NCI-H187 treated with DMSO at 0.1 percent for 48 hours (cell line): ENCODE measurements at regions not wholly inside any gene's neighbourhood (a gene's known extent, or its start where the extent isn't known, plus 50 kb on each side); places are given as distances from the start of the nearest gene placed in this dataset.
"Not testable (repeated sequence)": the region's sequence is repeated elsewhere in the genome, so short reads cannot be mapped to it uniquely, and the experiment has no call there.

ENCODE experiments used
- DNase-seq: peaks from one replicate; lab custom pipeline; 2025; lab: John Stamatoyannopoulos, UW

DNA sequence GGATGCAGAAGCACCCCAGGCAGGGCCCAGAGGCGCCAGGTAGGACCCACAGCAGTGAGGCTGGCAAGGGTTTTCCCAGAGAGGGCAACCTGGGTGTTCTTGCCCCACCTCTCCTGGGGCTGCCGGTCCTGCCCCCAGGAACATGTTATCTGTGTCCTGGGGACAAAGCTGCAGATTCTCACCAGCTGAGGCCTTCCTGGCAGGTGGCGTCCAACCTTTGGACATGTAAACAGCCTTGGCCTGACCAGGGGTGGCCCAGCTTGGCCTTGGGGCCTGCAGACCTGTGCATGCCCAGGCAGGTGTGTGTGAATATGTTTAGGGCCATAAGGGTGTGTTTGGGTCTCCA is 101.8 kb upstream of the LARP1 start:
- DNase-seq = no peak

DNA sequence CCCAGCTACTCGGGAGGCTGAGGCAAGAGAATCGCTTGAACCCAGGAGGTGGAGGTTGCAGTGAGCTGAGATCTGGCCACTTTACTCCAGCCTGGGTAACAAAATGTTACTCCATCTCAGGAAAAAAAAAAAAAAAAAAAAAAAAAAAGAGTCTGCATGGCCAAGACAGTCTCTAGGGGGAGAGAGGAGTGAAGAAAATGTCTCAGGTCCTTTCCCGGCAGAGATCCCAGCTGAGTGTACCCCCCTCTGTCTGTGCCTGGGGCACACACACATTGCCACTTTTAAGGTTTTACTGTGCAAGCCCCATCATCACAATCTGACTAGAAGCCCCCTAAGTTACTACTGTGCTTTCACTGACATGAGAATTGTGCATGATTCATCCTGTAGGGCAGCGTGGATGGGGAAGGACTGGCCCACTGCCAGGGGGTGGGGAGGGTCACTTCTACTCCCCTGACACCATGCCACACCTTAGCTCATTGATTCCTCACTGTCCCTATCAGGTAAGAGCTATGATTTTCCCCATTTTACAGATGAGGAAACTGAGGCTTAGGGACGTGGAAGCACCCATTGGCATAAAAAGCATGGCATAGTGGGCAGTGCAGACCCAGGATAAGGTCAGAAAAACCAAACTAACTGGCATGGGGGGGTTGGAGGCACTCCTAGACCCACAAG is 102.3 kb upstream of the LARP1 start:
- no peak for DNase-seq

DNA sequence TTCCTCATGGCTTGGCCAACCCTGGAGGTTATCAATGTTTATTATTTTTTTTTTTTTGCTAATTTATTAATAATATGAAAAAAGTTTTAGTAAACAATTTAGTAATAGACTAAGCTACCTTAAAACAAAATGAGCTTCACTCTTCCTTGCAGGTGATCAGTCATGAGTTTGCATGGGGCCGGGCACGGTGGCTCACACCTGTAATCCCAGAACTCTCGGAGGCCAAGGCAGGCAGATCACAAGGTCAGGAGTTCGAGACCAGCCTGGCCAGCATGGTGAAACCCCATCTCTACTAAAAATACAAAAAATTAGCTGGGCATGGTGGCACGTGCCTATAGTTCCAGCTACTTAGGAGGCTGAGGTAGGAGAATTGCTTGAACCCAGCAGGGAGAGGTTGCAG is 103.4 kb upstream of the LARP1 start:
- not testable (repeated sequence) for DNase-seq

DNA sequence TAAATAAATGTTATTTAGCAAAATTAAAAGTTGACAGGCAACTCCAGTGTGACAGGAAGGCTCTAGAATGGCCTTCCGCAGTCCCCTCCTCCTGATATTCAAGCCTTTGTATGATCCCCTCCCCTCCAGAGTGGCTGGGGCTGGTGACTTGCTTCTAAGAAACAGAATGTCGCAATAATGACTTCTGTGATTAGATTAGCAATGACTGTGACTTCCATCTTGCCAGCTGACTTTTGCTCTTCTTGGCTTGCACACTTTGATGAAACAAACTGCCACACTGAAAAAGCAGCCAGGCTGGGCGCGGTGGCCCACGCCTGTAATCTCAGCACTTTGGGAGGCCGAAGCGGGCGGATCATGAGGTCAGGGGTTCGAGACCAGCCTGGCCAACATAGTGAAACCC is 106.5 kb upstream of the LARP1 start:
- DNase-seq = no peak

DNA sequence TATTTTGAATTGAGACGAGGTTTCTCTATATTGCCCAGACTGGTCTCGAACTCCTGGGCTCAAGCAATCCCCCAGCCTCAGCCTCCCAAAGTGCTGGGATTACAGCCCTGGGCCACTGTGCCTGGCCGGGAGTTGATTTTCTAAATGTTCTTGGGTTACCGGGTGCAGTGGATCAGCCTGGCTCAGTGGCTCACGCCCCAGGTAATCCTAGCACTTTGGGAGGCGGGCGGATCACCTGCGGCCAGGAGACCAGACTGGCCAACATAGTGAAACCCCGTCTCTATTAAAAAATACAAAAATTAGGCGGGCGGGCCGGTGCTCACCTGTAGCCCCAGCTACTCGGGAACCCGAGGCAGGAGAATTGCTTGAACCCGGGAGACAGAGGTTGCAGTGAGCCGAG is 106.9 kb upstream of the LARP1 start:
- DNase-seq = no peak

DNA sequence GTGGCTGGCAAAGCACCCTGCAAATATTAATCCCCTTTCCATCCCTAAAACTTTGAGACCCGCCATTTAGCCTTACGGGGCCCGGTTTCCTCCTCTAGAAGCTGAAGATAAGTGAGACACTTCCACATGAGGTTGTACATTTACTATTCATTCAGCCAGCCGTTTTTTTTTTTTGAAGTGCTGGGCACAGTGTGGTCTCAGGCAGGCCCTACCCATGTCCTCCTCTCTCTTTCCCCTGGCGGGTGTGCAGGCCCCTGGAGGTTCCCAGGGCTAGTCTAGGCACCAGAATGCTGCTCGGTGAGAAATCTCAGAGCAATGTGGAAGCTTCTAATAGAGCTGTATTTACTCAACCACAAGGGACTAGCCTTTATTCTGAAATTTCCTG is 107.4 kb upstream of the LARP1 start:
- DNase-seq = no peak

DNA sequence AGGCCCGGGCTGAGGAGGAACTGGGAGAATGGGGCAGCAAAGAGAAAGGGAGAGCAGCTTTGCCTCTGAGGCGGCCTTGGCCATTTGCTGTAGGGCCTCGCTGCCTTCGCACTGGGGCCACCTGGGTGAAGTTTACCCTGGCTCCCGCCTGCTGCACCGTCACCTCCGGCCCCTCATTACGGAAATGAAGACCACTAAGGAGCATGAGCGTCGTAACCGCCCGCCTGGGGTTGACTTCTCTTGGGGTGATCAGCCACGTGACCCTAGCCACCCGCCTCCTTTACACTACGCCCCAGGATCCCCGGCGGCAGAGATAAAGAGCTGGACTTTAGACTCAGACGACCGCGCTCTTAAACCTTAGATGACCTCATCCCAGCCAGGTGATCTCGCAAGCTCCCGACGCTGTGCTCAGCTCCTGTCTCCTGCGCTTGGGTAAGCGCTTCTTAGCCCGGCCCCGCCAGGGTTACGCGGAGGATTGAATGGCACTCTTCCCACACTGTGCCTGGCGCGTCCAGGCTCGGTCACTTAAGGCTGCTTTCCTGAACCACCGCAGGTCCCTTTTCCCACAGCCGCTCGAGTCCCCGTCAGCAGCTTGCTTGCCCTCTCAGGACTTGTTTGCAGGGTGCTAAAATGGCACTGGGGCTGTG is 107.9 kb upstream of the LARP1 start:
- DNase-seq = no peak

DNA sequence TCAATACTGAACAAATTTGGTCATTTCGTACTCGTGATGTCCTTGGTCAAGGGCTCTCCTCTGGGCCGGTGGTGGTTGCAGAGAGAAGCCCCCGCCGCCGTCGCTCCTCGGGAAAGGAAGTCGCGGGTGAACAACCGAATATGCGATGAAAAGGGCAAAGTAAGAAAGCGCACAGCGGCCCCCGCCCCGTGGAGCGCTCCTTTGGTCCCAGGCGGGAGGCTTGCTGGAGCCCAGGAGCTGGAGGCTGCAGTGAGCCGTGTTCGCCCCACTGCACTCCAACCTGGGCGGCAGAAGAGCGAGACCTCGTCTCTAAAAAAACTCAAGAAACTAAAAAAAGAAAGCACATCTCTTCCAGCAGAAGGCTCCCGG is 108.4 kb upstream of the LARP1 start:
- DNase-seq = no peak

DNA sequence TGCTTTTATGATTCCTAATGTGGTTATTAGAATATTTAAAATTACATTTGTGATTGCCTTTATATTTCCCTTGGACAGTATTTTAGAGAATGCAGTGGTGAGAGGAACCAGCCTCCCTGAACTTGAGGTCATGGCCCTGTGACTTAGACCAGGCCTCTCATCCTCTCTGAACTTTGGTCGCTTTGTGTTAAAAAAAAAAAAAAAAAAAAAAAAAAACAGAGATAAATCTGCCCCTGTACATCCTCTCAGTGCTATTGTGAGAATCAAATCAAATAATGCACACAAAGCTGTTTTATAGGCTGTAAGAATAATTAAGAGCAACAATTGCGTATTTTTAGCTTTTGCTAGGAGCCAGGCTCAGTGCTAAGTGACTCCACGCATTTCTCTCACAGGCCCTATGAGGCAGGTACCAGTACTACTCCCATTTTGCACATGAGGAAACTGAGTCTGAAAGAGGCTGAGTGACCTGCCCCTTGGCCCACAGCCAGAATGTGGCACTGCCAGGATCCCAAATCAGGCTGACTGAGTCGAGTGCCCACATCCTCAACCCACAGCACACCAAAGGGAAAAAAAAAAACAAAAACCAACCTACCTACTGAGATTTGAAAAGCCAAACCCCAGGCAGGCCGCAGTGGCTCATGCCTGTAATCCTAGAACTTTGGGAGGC is 110.3 kb upstream of the LARP1 start:
- no peak for DNase-seq

DNA sequence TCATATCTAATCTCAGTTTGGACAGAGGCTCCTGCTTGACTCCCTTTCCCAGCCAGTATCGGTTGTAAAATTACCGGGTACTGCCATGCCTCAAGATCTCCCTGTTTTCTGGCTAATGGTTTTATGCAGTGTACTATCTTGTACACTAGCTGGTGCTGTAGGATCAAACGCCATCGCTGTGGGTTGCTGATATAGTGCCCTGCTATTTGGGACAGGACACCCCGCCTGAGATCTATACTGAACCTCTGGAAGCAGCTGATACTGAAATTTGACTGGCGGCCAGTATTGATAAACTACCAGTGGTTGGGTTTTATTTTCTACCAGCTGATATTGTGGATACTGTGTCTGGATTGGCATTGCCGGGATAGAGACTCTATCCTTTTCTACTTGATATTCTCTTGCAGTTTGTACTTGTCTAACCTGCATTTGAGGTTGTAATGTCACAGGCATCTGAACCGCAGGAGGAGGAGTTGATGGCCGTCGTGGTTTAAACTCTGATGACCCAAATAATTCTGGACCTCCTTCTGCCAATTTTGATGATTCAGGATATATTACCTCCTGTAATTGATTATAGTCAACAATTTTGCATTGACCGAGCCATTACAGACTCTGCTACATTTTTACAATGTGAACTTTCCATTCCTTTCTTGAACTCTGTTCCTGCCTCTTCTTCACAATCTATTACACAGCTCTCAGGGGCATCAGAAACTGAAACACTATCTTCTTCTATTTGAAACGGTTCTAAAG is 112.5 kb upstream of the LARP1 start:
- DNase-seq = no peak

DNA sequence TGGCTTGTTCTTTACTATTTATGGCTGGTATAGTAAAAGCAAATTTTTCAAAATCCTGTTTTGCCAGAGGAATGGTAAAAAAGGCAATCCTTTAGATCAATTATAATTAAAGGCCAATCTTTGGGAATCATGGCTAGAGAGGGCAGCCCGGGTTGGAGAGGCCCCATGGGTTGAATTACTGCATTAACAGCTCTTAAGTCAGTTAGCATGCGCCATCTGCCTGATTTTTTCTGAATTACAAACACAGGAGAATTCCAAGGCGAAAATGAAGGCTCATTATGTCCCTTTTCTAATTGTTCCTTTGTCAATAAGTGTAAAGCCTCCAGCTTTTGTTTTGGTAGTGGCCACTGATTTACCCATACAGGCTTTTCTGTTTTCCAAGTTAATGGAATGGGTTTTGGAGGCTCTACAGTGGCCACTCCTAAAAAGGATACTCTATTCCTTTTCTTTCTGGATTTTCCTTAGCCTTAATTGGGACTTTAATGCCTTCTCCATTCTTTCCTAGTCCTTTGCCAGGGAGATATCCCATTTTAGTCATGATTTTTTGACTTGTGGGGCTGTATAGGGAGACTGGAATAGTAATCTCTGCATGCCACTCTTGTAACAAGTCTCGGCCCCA is 114.9 kb upstream of the LARP1 start:
- not testable (repeated sequence) for DNase-seq

DNA sequence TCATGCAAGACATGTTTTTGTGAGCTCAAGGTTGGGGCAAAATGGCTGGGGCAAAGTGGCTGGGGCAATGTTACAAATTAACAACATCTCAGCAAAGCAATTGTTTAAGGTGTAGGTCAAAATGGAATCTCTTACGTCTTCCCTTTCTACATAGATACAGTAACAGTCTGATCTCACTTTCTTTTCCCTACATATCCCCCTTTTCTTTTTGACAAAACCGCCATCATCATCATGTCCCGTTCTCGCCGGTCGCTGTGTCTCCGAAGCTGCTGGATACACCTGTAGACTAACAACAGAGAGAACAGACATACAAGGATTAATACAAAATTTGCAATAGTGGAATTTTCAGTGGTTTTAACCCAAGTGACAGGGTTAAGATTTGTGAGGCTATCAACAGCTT is 118.4 kb upstream of the LARP1 start:
- DNase-seq = not testable (repeated sequence)

DNA sequence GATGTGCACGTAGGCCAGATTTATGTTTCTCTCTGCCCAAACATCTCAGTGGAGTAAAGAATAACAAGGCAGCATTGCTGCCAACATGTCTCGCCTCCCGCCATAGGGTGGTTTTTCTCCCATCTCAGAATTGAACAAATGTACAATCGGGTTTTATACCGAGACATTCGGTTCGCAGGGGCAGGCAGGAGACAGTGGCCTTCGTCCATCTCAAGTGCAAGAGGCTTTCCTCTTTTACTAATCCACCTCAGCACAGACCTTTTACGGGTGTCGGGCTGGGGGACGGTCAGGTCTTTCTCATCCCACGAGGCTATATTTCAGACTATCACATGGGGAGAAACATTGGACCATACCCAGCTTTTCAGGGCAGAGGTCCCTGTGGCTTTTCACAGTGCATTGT is 118.9 kb upstream of the LARP1 start:
- not testable (repeated sequence) for DNase-seq

DNA sequence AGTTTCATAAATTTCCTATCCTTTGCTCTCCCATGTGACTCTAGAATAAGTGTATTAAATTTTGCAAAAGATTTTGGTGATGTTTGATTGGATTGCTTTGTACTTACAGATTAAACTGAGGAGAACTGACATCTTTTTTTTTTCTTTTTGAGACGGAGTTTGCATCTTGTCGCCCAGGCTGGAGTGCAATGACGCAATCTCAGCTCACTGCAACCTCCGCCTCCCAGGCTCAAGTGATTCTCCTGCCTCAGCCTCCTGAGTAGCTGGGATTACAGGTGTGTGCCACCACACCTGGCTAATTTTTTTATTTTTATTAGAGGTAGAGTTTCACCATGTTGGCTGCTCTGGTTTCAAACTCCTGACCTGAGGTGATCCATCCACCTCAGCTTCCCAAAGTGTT is 121.4 kb upstream of the LARP1 start:
- DNase-seq = not testable (repeated sequence)

DNA sequence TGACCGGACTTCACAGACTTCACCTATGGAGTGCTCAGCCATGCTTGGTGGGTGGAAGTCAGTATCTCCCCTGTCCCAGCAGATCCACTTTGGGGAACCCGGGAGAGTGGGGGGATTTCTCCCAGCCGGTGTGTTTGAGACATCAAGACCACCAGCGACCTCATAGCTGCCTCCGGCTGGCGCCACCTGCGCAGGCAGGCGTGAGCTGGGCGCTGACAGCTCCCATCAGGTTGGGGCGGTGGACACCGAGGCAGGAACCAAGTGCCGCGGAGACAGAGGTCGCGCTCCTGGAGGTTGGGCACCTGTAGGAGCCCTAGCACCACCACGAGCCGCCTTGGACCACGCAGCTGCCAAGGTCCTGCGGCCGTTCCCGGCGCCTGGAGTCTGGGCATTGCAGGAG is 124.0 kb upstream of the LARP1 start:
- DNase-seq = no peak

DNA sequence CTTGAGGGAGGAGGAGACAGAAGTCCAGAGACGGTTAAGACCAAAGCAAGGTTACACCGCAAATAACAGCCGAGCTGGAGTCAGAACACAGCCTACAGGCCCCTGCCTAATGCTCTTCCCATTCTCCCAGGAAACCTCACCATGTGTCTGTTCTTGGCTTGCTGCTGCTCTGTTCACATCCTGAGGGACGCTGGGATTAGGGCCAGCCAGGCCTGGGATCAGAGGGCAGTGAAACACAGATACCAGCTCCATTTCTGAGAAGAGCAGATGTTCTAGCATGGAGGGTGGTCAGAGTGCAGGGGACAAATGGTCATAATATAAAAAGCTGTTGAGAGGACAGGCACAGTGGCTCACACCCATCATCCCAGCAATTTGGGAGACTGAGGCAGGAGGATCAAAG is 124.8 kb upstream of the LARP1 start:
- DNase-seq = no peak

DNA sequence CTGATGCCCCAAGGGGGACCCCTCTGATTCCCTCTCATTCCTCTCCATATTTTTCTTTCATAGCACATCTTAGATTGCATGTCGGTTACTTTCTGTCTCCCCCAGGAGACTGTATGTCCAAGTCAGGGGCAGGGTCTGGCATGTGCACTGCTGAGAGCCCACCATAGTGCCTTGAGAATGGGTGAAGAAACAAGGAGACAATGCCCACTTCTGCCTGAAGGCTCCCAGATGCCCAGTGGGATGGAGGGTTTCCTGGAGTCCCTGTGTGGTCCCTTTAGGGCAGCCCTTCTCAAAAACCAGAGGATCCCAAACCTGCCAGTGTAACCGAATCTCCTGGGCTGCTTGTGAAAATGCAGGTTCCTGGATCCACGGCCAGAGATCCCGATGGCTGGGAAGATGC is 126.5 kb upstream of the LARP1 start:
- DNase-seq = no peak

DNA sequence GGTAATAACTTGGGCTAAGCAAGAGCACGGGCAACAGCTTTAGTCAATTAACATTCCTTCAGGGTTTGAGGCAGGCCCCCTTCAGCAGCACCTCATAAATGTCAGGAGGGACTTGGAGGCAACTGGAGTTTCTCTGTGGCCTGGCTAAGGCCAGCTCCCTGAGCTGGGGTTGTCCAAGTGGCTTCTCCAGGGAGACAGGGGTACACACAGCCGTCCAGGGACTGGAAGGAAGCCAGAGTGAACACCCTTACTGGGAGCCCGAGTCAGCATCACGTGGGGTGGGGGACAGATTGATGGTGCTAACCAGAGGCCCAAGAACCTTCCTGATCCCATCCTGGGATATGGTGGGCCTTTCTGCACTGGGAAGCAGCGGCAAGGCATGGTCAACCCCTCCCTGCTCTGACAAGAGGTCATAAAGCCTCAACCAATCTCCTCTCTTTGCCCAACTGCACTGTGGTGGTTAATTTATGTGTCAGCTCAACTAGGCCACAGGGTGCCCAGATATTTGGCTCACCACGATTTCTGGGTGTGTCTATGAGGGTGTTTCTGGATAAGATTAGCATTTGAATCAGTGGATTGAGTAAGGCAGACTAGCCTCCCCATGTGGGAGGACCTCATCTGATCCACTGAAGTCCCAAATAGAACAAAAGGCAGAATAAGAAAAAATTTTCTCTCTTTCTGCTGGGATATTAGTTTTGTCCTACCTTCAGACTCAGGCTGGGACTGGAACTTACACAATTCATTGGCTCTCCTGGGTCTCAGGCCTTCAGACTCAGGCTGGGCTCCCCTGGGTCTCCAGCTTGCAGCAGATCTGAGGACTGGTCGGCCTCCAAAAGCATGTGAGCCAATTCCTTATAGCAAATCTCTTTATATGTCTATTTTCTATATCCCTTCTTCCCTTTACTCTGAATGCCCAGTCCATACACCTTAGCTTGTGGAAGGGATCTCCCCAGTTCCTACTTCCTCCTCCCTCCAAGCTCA is 127.2 kb upstream of the LARP1 start:
- no peak for DNase-seq

DNA sequence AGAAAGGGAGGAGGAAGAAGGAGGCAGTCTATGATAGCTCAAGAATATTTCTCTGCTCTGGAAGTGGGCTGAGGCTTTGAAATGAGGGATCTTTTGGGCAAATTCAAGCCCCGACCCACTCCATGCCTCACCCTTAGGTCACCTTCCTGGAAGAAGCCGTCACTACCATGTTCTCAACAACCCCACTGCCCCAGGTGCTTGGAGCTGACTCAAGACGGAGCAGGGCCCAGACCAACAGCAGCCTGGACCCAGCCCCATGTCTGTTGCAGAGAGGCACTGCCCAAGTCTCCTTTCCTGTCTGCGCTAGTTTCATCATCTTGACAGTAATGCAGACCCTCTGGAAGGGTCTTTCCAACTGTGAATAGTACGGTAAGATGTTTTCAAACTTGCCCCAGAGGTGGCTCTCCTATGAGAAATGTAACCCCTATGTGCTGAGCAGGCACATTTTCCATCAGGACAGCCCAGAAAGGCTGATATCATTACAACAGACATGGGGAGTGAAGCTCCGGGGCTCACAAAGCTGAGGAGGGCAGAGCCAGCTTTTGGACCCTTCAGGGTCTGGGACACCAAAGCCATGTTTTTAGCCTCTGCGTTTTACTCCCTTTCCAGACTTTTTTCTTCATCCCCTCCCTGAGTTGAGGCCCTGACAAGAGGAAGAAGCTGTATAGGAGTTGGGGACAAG is 128.2 kb upstream of the LARP1 start:
- DNase-seq = no peak

DNA sequence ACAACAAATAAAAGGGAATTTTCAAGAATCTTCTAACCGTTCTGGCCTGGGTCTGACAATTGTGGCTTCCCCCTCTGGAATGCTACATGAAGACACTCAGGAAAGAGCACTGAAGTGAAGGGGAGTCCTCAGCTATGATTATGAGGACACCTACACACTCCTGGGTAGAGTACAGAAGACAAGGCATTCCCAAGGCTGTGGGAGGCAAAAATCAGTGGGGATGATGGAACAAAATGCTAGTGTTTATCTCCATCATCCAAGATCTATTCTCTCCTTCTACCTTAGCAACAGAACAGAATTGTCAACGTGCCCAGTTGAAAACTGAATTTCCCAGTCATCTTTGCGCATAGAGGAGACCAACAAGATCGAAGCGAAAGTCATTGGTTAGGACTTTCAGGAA is 130.1 kb upstream of the LARP1 start:
- DNase-seq = no peak

DNA sequence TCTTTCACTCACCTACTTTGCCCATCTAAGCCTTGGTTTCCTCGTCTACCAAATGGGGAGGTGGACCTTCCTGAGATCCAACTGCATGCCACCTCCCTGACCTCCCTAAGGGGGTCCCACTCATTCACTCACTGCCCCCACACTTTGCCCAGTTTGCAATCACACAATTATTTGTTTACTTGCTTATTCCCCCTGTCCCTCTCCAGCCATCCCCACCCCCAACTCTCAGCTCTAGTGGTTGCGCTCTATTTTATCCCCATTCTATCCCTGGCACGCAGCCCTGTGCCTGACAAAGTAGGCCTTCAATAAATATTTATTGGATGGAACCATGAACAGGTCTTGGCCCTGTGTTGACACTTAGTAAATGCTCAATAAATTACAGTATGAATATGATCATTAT is 130.8 kb upstream of the LARP1 start:
- no peak for DNase-seq
